ENCODE measurements at regions not wholly inside any gene's neighbourhood (a gene's known extent, or its start where the extent isn't known, plus 50 kb on each side); places are given as distances from the start of the nearest gene placed in this dataset.
"Not testable (repeated sequence)": the region's sequence is repeated elsewhere in the genome, so short reads cannot be mapped to it uniquely, and the experiment has no call there.

- 93 to 95% (median 95%) methylated on average over 5 of the region's 5 CpGs for WGBS, 3 donors
- no peak for FAIRE-seq
- peaks cover 0 to 2% (median 0%) of the 10 kb centered on the region in 3 donors for H3K4me1 ChIP-seq (ENCODE audit: control insufficient read depth in 3 of 3, insufficient read depth in 2 of 3, low read depth in 1 of 3, low read length in 2 of 3)
Observed at GRCh38 chr6:132192631-132193030, 208.6 kb downstream of the MOXD1 start.

GRCh38 chr6:132190815-132191175 is 210.5 kb downstream of the MOXD1 start:
- H3K27ac ChIP-seq (ENCODE audit: low read depth in 1 of 3, low read length in 2 of 3) = no peak overlapping the region
- no peak for FAIRE-seq
- WGBS, 3 donors = 50 to 73% (median 55%) methylated on average over 3 of the region's 3 CpGs

More at GRCh38 chr6:132192631-132193030, 208.6 kb downstream of the MOXD1 start:
- Histone ChIP-seq H3K36me3 (ENCODE audit: control insufficient read depth in 3 of 3, insufficient read depth in 2 of 3, low read depth in 1 of 3, low read length in 3 of 3) (no peaks in the 10 kb centered on the region), H3K4me3 (ENCODE audit: low read depth in 1 of 3, low read length in 3 of 3) (no peak overlapping the region), H3K9me3 (ENCODE audit: control insufficient read depth in 2 of 2, insufficient read depth in 1 of 2, low read depth in 1 of 2, low read length in 1 of 2) (peaks cover 0 to 8% of the 10 kb centered on the region in 2 donors), H3K27me3 (ENCODE audit: control insufficient read depth in 3 of 3, insufficient read depth in 3 of 3, low read length in 3 of 3) (no peaks in the 10 kb centered on the region), H3K27ac (ENCODE audit: low read depth in 1 of 3, low read length in 2 of 3) (no peak overlapping the region)
- no peak for DNase-seq

GRCh38 chr6:132190097-132190814 is 211.0 kb downstream of the MOXD1 start:
- Histone ChIP-seq H3K4me3 (ENCODE audit: low read depth in 1 of 3, low read length in 3 of 3) (no peak overlapping the region), H3K36me3 (ENCODE audit: control insufficient read depth in 3 of 3, insufficient read depth in 2 of 3, low read depth in 1 of 3, low read length in 3 of 3) (no peaks in the 10 kb centered on the region), H3K27me3 (ENCODE audit: control insufficient read depth in 3 of 3, insufficient read depth in 3 of 3, low read length in 3 of 3) (no peaks in the 10 kb centered on the region), H3K27ac (ENCODE audit: low read depth in 1 of 3, low read length in 2 of 3) (peak overlapping the region in 1 of 3 donors; percentile 74), H3K4me1 (ENCODE audit: control insufficient read depth in 3 of 3, insufficient read depth in 2 of 3, low read depth in 1 of 3, low read length in 2 of 3) (no peaks in the 10 kb centered on the region), H3K9me3 (ENCODE audit: control insufficient read depth in 2 of 2, insufficient read depth in 1 of 2, low read depth in 1 of 2, low read length in 1 of 2) (peaks cover 0 to 8% of the 10 kb centered on the region in 2 donors)
- 38 to 53% (median 50%) methylated on average over 4 of the region's 4 CpGs for WGBS, 3 donors
- FAIRE-seq (no peak), DNase-seq (no peak)

More at GRCh38 chr6:132190815-132191175, 210.5 kb downstream of the MOXD1 start:
- DNase-seq = no peak
- no peaks in the 10 kb centered on the region for H3K36me3 ChIP-seq (ENCODE audit: control insufficient read depth in 3 of 3, insufficient read depth in 2 of 3, low read depth in 1 of 3, low read length in 3 of 3)
- H3K9me3 ChIP-seq (ENCODE audit: control insufficient read depth in 2 of 2, insufficient read depth in 1 of 2, low read depth in 1 of 2, low read length in 1 of 2) = peaks cover 0 to 8% of the 10 kb centered on the region in 2 donors
- no peaks in the 10 kb centered on the region for H3K27me3 ChIP-seq (ENCODE audit: control insufficient read depth in 3 of 3, insufficient read depth in 3 of 3, low read length in 3 of 3)
- no peaks in the 10 kb centered on the region for H3K4me1 ChIP-seq (ENCODE audit: control insufficient read depth in 3 of 3, insufficient read depth in 2 of 3, low read depth in 1 of 3, low read length in 2 of 3)
- H3K4me3 ChIP-seq (ENCODE audit: low read depth in 1 of 3, low read length in 3 of 3) = no peak overlapping the region

- Histone ChIP-seq H3K9me3 (ENCODE audit: control insufficient read depth in 2 of 2, insufficient read depth in 1 of 2, low read depth in 1 of 2, low read length in 1 of 2) (no peaks in the 10 kb centered on the region), H3K27ac (ENCODE audit: low read depth in 1 of 3, low read length in 2 of 3) (peak overlapping the region in 1 of 3 donors; percentile 54), H3K27me3 (ENCODE audit: control insufficient read depth in 3 of 3, insufficient read depth in 3 of 3, low read length in 3 of 3) (no peaks in the 10 kb centered on the region), H3K4me3 (ENCODE audit: low read depth in 1 of 3, low read length in 3 of 3) (no peak overlapping the region), H3K36me3 (ENCODE audit: control insufficient read depth in 3 of 3, insufficient read depth in 2 of 3, low read depth in 1 of 3, low read length in 3 of 3) (no peaks in the 10 kb centered on the region), H3K4me1 (ENCODE audit: control insufficient read depth in 3 of 3, insufficient read depth in 2 of 3, low read depth in 1 of 3, low read length in 2 of 3) (no peaks in the 10 kb centered on the region)
- DNase-seq (no peak), FAIRE-seq (no peak)
- 28 to 56% (median 50%) methylated on average over 1 of the region's 1 CpG for WGBS, 3 donors
Observed at GRCh38 chr6:132188556-132189264, 212.6 kb downstream of the MOXD1 start.

- FAIRE-seq (no peak), DNase-seq (no peak)
- H3K4me3 ChIP-seq (ENCODE audit: low read depth in 1 of 3, low read length in 3 of 3) = no peak overlapping the region
- H3K27ac ChIP-seq (ENCODE audit: low read depth in 1 of 3, low read length in 2 of 3) = no peak overlapping the region
- no peaks in the 10 kb centered on the region for H3K9me3 ChIP-seq (ENCODE audit: control insufficient read depth in 2 of 2, insufficient read depth in 1 of 2, low read depth in 1 of 2, low read length in 1 of 2)
- WGBS, 3 donors = 92 to 97% (median 94%) methylated on average over 1 of the region's 1 CpG
- no peaks in the 10 kb centered on the region for H3K27me3 ChIP-seq (ENCODE audit: control insufficient read depth in 3 of 3, insufficient read depth in 3 of 3, low read length in 3 of 3)
- H3K4me1 ChIP-seq (ENCODE audit: control insufficient read depth in 3 of 3, insufficient read depth in 2 of 3, low read depth in 1 of 3, low read length in 2 of 3) = no peaks in the 10 kb centered on the region
- no peaks in the 10 kb centered on the region for H3K36me3 ChIP-seq (ENCODE audit: control insufficient read depth in 3 of 3, insufficient read depth in 2 of 3, low read depth in 1 of 3, low read length in 3 of 3)
Observed at GRCh38 chr6:132187816-132188215, 213.5 kb downstream of the MOXD1 start.

GRCh38 chr6:132184966-132185365 is 216.3 kb downstream of the MOXD1 start:
- H3K36me3 ChIP-seq (ENCODE audit: control insufficient read depth in 3 of 3, insufficient read depth in 2 of 3, low read depth in 1 of 3, low read length in 3 of 3); H3K27ac ChIP-seq (ENCODE audit: low read depth in 1 of 3, low read length in 2 of 3); H3K9me3 ChIP-seq (ENCODE audit: control insufficient read depth in 2 of 2, insufficient read depth in 1 of 2, low read depth in 1 of 2, low read length in 1 of 2); H3K27me3 ChIP-seq (ENCODE audit: control insufficient read depth in 3 of 3, insufficient read depth in 3 of 3, low read length in 3 of 3); DNase-seq; FAIRE-seq; H3K4me1 ChIP-seq (ENCODE audit: control insufficient read depth in 3 of 3, insufficient read depth in 2 of 3, low read depth in 1 of 3, low read length in 2 of 3); H3K4me3 ChIP-seq (ENCODE audit: low read depth in 1 of 3, low read length in 3 of 3): not testable (repeated sequence)
- WGBS, 3 donors = 16 to 43% (median 17%) methylated on average over 1 of the region's 1 CpG

- WGBS, 3 donors = 63 to 80% (median 74%) methylated on average over 3 of the region's 3 CpGs
- DNase-seq (no peak), FAIRE-seq (no peak)
- Histone ChIP-seq H3K4me1 (ENCODE audit: control insufficient read depth in 3 of 3, insufficient read depth in 2 of 3, low read depth in 1 of 3, low read length in 2 of 3) (no peaks in the 10 kb centered on the region), H3K9me3 (ENCODE audit: control insufficient read depth in 2 of 2, insufficient read depth in 1 of 2, low read depth in 1 of 2, low read length in 1 of 2) (peaks cover 0 to 23% of the 10 kb centered on the region in 2 donors), H3K27ac (ENCODE audit: low read depth in 1 of 3, low read length in 2 of 3) (no peak overlapping the region), H3K4me3 (ENCODE audit: low read depth in 1 of 3, low read length in 3 of 3) (no peak overlapping the region), H3K27me3 (ENCODE audit: control insufficient read depth in 3 of 3, insufficient read depth in 3 of 3, low read length in 3 of 3) (no peaks in the 10 kb centered on the region), H3K36me3 (ENCODE audit: control insufficient read depth in 3 of 3, insufficient read depth in 2 of 3, low read depth in 1 of 3, low read length in 3 of 3) (no peaks in the 10 kb centered on the region)
Observed at GRCh38 chr6:132179955-132180354, 221.3 kb downstream of the MOXD1 start.

GRCh38 chr6:132174919-132175318 is 223.7 kb upstream of the CCN2 start:
- H3K27me3 ChIP-seq (ENCODE audit: control insufficient read depth in 3 of 3, insufficient read depth in 3 of 3, low read length in 3 of 3) = no peaks in the 10 kb centered on the region
- no peaks in the 10 kb centered on the region for H3K36me3 ChIP-seq (ENCODE audit: control insufficient read depth in 3 of 3, insufficient read depth in 2 of 3, low read depth in 1 of 3, low read length in 3 of 3)
- no peak overlapping the region for H3K4me3 ChIP-seq (ENCODE audit: low read depth in 1 of 3, low read length in 3 of 3)
- H3K27ac ChIP-seq (ENCODE audit: low read depth in 1 of 3, low read length in 2 of 3) = no peak overlapping the region
- DNase-seq = no peak
- no peaks in the 10 kb centered on the region for H3K4me1 ChIP-seq (ENCODE audit: control insufficient read depth in 3 of 3, insufficient read depth in 2 of 3, low read depth in 1 of 3, low read length in 2 of 3)
- FAIRE-seq = no peak
- peaks cover 0 to 28% of the 10 kb centered on the region in 2 donors for H3K9me3 ChIP-seq (ENCODE audit: control insufficient read depth in 2 of 2, insufficient read depth in 1 of 2, low read depth in 1 of 2, low read length in 1 of 2)
- WGBS, 3 donors = 85 to 91% (median 87%) methylated on average over 3 of the region's 3 CpGs
